Testis (tissue), 2 donors: ENCODE measurements at regions not wholly inside any gene's neighbourhood (a gene's known extent, or its start where the extent isn't known, plus 50 kb on each side); places are given as distances from the start of the nearest gene placed in this dataset.

Experiments
- POLR2A ChIP-seq: fragments of 450-650 bp; IDR thresholded peaks from one replicate; pipeline ENCODE4 v1.6.1; 2017; ENCODE audit warnings: antibody characterized with exemption, mild to moderate bottlenecking, moderate library complexity
- TF ChIP-seq, protein P1 (sequence below), 3 experiments: fragments of 450-650 bp in 2 of 3; fragments of 200-600 bp in 1 of 3; sonication (generic) in 1 of 3; IDR thresholded peaks; one replicate each; pipeline ENCODE4 v1.5.1; 2016 to 2019; ENCODE audit warnings: antibody characterized with exemption in 3 of 3, mild to moderate bottlenecking in 2 of 3, moderate library complexity in 1 of 3

DNA sequence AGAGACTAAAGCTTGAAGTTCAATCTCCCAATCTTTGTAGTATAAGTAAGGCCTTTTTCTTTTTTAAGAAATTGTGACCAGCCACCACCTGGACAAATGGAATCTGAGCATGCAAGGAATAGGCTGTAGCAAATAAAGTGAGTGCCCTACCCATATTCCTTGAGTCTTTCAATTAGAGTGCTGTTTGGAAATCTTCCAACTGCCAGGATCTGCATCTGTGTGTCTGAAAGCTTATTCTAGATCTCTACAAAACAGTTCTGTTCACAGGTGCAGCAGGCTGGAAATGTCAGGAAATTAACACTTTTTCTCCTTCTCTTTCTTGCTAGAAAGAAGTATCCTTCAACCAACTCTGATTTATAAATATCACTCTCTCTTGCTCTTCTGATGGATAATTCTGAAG, 76.7 kb upstream of the NDST3 start:
- TF ChIP-seq, protein P1, sequence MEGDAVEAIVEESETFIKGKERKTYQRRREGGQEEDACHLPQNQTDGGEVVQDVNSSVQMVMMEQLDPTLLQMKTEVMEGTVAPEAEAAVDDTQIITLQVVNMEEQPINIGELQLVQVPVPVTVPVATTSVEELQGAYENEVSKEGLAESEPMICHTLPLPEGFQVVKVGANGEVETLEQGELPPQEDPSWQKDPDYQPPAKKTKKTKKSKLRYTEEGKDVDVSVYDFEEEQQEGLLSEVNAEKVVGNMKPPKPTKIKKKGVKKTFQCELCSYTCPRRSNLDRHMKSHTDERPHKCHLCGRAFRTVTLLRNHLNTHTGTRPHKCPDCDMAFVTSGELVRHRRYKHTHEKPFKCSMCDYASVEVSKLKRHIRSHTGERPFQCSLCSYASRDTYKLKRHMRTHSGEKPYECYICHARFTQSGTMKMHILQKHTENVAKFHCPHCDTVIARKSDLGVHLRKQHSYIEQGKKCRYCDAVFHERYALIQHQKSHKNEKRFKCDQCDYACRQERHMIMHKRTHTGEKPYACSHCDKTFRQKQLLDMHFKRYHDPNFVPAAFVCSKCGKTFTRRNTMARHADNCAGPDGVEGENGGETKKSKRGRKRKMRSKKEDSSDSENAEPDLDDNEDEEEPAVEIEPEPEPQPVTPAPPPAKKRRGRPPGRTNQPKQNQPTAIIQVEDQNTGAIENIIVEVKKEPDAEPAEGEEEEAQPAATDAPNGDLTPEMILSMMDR (IDR thresholded peaks at IDR 0.05): no peak
- no peak for TF ChIP-seq POLR2A
